ENCODE measurements at regions not wholly inside any gene's neighbourhood (a gene's known extent, or its start where the extent isn't known, plus 50 kb on each side); places are given as distances from the start of the nearest gene placed in this dataset.

DNA sequence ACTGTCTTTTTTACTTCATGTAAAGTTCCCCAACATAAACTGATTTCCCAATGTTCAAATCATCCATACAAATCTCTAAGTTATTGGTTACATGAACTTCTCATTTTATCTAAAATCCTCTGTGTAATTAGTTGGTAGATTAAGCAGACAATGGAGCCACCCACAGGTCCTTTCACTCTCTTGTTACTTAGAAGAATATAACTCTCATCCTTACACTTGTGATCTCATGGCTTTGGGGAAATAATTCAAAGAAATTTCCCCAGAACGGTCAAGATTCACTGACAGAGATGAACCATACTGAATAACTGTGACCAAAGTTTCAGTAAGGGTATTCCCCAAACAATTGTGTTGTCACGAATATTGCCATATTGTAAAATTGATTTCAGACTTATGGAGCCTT lies 1102.6 kb upstream of the EPHA6 start:
- DNase-seq (ENCODE audit: insufficient read length, low spot score) (no peak), FAIRE-seq (no peak)
- TF ChIP-seq, protein P1, sequence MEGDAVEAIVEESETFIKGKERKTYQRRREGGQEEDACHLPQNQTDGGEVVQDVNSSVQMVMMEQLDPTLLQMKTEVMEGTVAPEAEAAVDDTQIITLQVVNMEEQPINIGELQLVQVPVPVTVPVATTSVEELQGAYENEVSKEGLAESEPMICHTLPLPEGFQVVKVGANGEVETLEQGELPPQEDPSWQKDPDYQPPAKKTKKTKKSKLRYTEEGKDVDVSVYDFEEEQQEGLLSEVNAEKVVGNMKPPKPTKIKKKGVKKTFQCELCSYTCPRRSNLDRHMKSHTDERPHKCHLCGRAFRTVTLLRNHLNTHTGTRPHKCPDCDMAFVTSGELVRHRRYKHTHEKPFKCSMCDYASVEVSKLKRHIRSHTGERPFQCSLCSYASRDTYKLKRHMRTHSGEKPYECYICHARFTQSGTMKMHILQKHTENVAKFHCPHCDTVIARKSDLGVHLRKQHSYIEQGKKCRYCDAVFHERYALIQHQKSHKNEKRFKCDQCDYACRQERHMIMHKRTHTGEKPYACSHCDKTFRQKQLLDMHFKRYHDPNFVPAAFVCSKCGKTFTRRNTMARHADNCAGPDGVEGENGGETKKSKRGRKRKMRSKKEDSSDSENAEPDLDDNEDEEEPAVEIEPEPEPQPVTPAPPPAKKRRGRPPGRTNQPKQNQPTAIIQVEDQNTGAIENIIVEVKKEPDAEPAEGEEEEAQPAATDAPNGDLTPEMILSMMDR (IDR thresholded peaks at IDR 0.05; ENCODE audit: insufficient read depth, missing control alignments): peak; percentile 15

DNA sequence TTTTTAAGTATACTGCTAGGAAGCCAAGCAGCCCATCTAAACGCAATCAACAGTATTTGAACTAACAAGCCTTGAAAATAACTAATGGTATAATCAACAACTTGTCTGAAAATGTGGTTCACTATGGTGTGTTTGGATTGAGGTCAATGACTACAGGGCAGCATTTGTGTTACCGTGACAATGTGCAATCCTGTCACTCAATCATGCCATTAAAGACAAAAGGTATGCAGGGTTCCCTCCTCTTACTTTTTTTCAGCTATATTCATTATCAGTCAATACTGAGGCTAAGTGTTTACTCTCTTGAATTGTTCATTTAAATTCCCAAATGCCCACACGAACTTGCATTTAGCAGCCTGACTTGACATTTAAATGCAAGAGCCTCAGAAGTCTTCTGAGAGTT lies 1099.3 kb upstream of the EPHA6 start:
- DNase-seq (ENCODE audit: insufficient read length, low spot score) (no peak), FAIRE-seq (no peak)
- TF ChIP-seq, protein P1 (IDR thresholded peaks at IDR 0.05; ENCODE audit: insufficient read depth, missing control alignments): no peak

DNA sequence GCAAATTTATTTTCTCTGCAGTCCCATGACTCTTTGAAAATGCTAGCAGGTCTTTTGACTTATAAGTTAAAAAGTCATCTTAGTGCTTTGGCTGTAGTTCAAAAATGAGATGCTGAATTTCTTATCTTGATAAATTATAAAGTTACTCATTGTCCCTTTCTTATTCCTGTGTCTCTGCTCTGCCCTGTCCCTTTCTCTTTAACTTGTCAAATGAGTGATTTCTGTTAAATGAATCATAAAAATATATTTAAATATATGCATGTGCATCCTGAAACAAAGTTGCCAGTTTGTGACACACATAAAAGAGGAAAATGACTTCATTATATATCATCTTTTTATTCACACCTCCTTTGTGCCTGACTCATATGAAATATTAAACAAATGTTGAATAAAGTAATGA lies 1097.3 kb upstream of the EPHA6 start:
- FAIRE-seq (no peak), DNase-seq (ENCODE audit: insufficient read length, low spot score) (no peak)
- TF ChIP-seq, protein P1 (IDR thresholded peaks at IDR 0.05; ENCODE audit: insufficient read depth, missing control alignments): no peak

DNA sequence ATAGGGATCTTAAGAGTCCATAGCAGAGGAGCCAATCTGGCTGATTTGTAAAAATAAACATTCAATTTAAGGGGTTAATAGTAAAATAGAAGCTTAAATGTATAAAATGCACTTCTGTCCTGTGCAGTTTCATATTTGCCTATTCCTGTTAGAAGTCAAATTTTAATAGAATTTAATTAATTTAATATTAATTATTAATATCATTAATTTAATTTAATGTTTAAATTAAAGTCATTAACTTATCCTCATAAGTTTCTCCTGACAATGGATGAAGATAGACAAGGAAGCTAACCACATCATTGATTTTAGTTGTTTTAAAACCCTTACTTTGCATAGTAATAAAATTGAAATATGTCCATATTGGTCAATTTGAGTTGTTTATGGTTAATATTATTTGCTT lies 1096.2 kb upstream of the EPHA6 start:
- TF ChIP-seq, protein P1 (IDR thresholded peaks at IDR 0.05; ENCODE audit: insufficient read depth, missing control alignments): no peak
- DNase-seq (ENCODE audit: insufficient read length, low spot score): no peak
- no peak for FAIRE-seq

DNA sequence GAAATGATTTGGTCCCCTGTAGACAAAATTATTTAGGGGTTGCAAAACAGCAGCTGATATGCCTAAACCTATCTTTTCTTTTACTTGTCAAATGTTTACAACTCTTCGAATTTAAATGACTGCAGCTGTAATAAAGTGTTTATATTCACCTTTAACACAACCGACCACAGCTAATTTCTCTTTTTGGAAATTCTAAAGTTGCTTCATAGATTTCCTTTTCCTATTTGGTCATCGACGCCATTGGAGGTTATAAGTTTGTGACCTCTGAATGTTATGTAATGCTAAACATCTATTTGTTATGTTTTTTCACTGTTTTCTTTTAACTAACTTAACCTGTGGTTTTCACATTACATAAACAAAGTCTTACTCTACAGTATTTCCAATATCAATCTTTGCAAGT lies 1094.9 kb upstream of the EPHA6 start:
- DNase-seq (ENCODE audit: insufficient read length, low spot score) (no peak), FAIRE-seq (no peak)
- TF ChIP-seq, protein P1 (IDR thresholded peaks at IDR 0.05; ENCODE audit: insufficient read depth, missing control alignments): no peak

DNA sequence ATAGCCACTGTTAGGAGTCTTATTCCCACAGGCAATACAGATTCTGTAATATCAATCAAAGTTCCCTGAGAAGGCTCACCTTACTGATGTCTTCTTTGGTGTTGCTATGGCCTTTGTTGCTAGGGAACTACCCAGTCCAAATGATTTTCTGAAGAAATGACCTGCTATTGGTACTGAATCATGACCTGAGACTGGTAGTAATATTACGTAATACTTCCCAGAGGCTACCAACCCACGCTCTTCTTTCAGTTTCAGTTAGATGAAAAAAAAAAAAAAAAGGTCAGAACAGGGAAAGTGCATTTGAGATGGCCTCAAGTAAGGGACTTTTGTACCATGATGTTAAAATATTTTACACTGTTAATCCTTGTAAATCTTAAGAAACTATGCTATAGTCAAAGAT lies 1092.5 kb upstream of the EPHA6 start:
- TF ChIP-seq, protein P1 (IDR thresholded peaks at IDR 0.05; ENCODE audit: insufficient read depth, missing control alignments): no peak
- no peak for FAIRE-seq
- DNase-seq (ENCODE audit: insufficient read length, low spot score): no peak

DNA sequence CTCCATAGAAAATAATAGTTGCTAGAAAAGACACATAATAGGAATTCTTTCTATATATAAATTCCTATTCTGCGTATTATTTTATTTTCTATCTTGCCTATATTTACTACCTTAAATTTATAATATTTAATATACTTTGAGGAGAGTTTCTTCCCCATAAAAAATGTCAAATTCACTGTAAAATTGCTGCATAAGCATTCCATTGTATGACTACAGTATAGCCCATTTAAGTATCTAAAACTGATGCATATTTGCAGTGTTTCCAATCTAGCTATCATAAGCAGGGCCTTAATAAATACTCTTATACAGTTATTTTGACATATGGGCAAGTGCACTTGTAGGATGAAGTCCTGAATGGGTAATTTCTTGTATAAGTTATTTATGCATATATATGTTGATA lies 1088.6 kb upstream of the EPHA6 start:
- DNase-seq (ENCODE audit: insufficient read length, low spot score): no peak
- TF ChIP-seq, protein P1 (IDR thresholded peaks at IDR 0.05; ENCODE audit: insufficient read depth, missing control alignments): no peak
- FAIRE-seq: no peak
